ENCODE measurements at regions not wholly inside any gene's neighbourhood (a gene's known extent, or its start where the extent isn't known, plus 50 kb on each side); places are given as distances from the start of the nearest gene placed in this dataset.

- DNase-seq (ENCODE audit: low spot score) = no peak
Measured at GRCh38 chr20:22404419-22405170, 179.8 kb downstream of the FOXA2 start.

- no peak for DNase-seq (ENCODE audit: low spot score)
Measured at GRCh38 chr20:22403632-22404361, 180.6 kb downstream of the FOXA2 start.

DNA sequence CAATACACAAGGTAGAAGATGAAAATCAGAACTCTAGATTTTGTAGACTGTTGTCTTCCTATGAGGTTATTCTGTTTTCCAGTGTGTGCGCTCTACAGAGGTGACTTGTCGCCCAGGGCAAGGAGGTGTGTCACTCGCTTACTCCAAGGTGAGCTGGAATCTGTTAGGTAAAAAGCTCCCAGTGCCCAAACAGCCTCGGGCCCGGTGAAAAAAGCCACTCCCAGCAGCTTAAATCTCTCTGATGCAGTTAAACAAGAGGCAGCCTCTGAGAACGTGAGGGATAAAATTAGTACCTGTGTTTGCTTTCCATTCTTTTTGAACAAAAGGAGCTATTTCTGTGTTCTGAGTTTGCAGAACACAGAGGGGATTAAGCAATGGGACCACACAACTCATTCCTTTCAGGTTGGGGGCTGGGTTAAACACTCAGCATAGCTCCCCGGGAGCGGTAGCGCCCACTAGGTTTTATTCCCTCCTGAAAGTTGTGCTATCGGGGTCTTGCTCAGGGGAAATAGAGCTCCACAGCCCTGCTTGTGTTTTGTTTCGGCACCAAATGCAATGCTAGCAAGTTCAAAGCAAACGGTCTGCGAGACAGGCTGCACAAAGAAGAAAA is 181.2 kb downstream of the FOXA2 start:
- no peak for DNase-seq (ENCODE audit: low spot score)

DNA sequence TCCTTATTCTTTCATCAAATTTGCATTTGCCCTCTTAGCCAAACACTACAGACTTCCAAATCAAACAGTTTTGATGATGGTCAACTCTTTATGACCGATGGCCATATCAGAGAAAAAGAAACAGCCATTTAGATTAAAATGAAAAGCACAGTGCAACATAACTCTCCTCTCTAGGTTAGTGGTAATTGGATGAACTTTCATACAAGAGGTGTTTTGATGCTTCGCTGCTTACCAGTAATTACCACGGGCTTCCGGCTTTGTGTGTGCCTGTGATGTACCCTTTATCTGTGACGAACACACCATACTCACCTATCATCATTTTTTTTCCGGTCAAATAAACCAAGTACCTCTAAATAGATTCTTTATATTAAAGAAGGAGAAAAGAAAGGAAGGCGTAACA is 181.8 kb downstream of the FOXA2 start:
- DNase-seq (ENCODE audit: low spot score) = no peak

DNA sequence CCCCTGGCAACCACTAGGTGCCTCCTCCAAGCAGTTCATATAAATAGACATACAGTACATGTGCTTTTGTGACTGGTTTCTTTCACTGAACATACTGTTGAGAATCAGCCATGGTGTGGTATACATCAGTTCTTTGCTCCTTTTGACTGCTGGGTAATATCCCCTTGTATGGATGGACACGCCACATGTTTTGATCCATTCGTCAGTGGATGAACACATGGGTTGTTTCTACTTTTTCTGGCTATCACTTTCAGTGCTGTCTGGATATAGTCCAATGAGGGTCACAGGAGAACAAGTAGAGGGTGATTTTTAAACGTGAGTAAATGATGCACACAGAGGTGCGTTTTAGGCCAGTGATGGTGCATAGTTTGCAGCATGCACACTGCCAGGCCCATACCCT is 183.9 kb downstream of the FOXA2 start:
- DNase-seq (ENCODE audit: low spot score) = no peak

- DNase-seq (ENCODE audit: low spot score) = no peak
Measured at GRCh38 chr20:22394583-22394982, 189.8 kb downstream of the FOXA2 start.

GRCh38 chr20:22390543-22390903 is 193.8 kb downstream of the FOXA2 start:
- no peak for DNase-seq (ENCODE audit: low spot score)

- peak; percentile 86 for DNase-seq (ENCODE audit: low spot score)
Measured at GRCh38 chr20:22389836-22390542, 194.4 kb downstream of the FOXA2 start.

DNA sequence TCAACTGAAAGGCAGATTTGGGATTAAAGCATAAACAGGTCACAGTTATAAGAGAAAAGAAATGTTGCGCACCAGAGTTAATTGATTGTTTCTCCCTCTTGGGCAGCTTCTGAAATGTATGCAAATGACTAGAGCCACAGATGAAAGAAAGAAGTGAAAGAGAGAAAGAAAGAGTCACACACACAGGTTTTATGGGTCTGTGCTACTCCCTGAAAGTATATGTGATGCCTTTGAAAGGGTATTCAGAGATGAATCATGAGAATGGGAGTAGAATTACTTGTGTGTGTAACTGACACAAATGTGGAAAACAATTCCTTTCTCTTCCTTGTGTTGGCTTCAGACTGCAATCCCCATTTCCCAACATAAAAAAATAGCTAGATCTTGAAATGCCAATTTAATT is 196.9 kb downstream of the FOXA2 start:
- DNase-seq (ENCODE audit: low spot score) = no peak

- no peak for DNase-seq (ENCODE audit: low spot score)
Measured at GRCh38 chr20:22386306-22386623, 198.1 kb downstream of the FOXA2 start.

GRCh38 chr20:22385602-22386305 is 198.6 kb downstream of the FOXA2 start:
- peak; percentile 11 for DNase-seq (ENCODE audit: low spot score)

- no peak for DNase-seq (ENCODE audit: low spot score)
Measured at GRCh38 chr20:22384978-22385377, 199.4 kb downstream of the FOXA2 start.

DNA sequence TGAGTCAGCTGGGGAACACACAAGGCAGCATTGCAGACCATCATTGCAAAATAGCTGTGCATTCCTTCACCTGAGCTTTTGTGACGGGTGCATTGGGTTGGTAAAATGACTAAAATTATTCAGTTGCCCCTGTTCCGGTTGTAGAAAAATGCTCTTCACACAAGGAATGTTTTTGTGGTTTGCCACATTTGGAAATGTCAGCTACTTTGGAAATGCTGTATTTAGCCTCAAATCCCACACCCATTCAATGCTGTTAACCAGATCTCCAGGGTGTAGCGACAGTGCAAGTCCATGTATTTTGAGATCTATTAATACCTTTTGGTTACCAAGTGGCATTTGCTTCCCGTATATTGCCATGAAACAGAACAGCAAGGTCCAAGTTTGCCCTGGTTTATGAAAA is 201.2 kb downstream of the FOXA2 start:
- no peak for DNase-seq (ENCODE audit: low spot score)

- DNase-seq (ENCODE audit: low spot score) = no peak
Measured at GRCh38 chr20:22382742-22383141, 201.6 kb downstream of the FOXA2 start.

DNA sequence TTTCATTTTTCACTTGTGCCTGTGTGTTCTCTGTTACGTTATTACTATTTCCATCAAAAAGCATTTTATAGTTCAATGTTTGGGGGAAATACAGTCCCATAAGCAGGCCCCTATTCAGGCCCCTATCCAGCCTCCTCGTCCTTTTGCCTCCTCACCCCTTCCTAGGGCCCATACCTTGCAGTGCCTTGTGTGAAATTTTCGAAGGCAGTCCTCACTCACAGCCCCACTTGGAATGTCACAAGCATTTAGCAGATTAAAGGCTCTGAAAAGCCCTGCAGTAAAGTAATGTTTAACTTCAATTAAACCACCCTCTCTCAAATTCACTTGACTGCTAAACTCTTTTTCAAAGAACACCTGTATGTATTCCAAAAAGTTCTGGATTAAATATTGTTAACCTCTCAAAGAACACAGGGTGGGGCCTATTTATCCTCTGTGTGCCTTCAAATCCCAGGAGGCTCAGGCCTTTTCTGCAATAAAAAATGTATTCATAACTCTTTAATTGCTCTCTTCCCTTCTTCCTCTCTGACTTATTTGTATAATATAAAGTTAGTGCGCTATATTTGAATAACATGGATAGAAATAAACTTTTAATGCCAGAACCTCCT is 202.5 kb downstream of the FOXA2 start:
- no peak for DNase-seq (ENCODE audit: low spot score)

DNA sequence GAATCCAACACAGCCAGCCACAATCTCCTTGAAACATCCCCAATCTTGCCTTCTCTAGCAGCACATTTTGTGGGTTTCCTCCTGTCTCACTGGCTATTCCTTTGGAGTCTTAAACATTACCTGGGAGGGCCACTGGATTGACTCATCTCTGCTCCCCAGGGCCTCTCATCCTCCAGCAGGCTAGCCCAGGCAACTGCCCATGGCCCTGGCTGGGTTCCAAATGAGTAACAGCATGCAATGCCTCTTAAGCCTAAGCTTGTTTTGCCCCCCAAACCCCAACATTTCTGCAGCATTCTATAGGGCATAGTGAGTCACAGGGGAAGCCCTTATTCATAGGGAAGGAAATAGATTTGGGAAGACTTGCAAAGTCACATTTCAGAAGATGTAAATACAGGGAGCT is 204.9 kb downstream of the FOXA2 start:
- peak; percentile 43 for DNase-seq (ENCODE audit: low spot score)

GRCh38 chr20:22374678-22375590 is 209.4 kb downstream of the FOXA2 start:
- no peak for DNase-seq (ENCODE audit: low spot score)

DNA sequence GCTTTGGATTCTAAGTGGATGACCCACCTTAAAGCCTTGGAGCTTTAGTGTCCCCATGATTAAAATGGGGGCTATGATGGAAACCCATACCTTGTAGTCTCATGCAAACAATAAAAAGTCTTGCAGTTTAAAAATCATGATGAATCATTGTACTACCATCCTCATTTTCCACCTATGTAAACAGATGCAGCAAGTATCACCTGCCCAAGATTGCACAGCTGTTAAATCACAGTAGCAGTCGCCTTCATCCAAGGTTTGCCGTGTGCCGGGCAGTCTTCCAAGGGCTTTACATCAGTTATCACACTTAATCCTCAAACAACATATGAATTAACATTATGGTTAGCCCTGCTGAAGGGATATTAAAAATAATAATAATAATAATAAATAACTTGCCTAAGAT is 210.3 kb downstream of the FOXA2 start:
- DNase-seq (ENCODE audit: low spot score) = no peak

DNA sequence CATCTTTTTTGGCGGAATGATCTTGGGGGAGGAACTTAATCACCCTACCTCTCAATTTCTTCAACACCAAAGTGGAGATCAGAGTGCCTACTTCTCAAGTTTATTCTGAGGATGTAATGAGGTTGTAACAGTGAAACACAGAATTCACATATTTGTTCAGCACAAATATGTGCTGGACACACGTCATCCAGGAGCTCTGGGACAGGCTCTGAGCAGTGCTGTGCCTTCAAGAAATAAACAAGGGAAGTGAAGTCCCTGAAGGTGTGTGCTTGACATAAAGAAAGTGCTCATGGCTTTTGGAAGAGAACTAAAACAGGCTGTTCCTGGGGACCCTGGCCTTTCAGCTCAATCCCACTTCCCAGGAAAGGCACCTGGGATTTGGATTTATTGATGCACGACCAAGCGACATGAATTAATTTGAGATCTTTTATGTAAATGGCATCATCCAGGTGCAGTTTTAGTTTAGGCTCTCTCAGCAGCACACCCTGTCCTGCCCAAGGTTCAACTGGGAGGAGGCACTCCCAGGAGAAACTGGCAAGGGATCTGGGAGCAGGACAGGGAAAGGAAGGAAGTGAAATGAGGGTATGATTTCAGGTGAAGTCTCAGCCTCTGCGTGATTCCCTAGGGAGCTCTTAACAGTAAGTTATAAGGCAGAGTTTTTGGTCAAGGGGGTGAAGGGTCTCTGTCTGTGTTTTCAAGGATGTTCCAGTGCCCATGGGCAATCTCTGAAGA is 211.0 kb downstream of the FOXA2 start:
- no peak for DNase-seq (ENCODE audit: low spot score)

GRCh38 chr20:22371843-22372242 is 212.5 kb downstream of the FOXA2 start:
- no peak for DNase-seq (ENCODE audit: low spot score)
